NCI-H1417 treated with DMSO at 0.1 percent for 48 hours (cell line): ENCODE measurements at regions not wholly inside any gene's neighbourhood (a gene's known extent, or its start where the extent isn't known, plus 50 kb on each side); places are given as distances from the start of the nearest gene placed in this dataset.

Source experiments
- DNase-seq: peaks from one replicate; lab custom pipeline; 2025; lab: John Stamatoyannopoulos, UW

DNA sequence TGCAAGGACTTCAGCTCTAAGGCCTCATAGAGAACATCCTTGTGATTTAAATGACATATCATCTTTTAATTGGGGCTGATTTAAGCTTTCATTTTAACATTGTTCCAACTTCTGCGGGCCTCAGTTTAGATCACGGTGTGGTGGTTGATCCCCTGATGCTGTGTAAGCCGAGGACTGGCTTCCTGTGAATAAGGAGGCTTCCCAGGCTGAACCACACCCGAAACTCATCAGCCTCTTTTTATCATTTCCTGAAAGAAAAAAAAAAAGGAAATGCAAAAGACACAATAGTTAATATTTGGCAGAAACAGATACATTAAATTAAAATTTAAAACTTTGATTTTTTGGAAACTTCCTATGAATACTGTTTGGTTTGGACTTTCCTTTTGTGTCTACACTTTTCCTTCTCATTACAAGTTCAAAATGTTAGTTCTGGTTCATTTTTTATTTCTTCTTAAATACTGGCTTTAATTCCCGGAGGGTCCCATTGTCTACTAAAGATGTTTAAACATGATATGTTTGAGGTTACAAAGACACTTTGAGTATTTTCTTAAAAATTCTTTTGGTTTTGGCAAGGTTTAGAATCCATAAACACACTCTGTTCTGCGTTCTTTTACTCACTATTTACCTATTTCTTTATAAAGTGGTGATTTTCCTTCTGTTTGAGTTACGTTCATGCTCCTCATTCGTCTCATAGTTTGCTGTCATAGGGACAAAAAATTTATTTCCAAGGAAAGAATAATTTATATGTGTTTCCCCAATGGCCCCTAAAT is 230.0 kb upstream of the SULF2 start:
- DNase-seq: no peak

DNA sequence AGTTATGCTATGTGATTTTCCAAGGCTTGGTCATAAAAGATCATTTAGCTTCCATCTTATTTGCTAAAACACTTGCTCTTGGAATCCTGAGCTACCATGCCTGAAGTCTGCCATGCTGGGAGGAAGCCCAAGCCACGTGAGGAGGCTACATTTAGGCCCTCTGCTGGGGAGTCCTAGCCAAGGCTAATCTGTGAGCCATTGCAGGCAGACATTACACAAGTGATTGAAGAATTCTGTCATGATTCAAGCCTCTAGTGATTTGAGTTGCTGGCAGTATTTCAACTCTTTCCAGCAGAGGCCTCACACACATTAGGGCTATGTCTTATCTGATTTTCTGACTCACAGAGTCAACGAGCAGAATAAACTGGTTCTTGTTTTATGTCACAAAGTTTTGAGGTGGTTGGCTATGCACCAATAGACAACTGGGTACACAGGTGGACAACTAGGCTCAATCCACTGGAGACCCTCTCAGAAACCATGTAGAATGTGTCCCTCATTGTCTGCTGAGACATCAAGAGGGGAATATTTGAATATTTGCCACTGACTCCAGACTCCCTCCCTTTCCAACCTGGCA is 227.2 kb upstream of the SULF2 start:
- no peak for DNase-seq

DNA sequence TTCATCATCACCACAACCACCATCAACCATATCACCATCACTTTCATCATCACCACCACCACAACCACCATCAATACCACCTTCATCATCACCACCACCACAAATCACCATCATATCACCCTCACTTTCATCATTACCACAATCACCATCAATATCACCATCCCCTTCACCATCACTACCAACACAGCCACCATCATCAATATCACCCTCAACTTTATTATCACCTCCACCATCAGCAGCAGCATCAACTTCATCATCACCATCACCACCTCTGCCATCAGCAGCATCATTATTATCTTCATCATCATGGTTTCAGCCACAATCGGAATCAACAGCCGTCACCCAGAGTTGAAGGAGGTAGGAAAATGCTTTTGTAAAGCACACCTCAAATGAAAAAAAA is 225.7 kb upstream of the SULF2 start:
- DNase-seq: no peak

DNA sequence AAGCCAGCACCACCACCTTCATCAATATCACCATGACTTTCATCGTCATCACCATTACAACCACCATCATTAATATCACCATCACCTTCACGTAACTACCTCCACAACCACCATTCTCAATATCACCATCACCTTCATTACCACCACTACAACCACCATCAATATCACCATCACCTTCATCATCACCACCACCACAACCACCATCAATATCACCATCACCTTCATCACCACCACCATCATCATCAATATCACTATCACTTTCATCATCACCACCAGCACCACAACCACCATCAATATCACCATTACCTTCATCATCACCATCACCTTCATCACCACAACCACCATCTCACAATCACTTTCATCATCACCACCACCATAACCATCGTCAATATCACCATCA is 225.3 kb upstream of the SULF2 start:
- DNase-seq: no peak

DNA sequence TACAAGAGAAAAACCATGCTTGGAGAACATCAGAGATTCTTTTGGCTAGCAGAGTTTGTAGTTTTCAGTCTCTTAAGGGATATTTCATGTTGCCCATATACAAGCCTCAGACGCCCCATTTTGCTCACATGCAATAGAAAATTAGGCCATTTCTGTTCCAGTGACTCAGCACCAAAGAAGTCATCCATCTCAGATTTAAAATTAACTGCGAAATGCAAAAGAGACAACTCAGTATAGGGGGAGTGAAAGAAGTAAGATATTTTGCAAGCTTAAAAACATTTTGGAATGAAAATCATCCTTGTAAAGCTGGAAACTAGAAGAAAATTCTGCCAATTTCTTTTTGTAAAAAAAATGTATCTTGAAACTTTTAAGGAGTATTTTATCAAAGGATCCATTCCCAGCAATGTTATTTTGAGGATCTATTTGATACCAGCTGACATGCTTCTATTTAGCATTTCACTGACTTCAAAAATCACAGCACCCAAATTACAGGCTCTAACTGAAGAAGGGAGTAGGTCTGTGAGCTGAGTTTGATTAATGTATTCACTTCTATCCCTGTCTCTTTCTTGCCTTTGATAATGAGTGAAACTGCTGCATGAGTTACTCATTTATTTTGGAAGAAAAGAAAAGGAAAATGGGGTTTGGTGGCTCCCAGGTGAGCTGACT is 223.7 kb upstream of the SULF2 start:
- no peak for DNase-seq

DNA sequence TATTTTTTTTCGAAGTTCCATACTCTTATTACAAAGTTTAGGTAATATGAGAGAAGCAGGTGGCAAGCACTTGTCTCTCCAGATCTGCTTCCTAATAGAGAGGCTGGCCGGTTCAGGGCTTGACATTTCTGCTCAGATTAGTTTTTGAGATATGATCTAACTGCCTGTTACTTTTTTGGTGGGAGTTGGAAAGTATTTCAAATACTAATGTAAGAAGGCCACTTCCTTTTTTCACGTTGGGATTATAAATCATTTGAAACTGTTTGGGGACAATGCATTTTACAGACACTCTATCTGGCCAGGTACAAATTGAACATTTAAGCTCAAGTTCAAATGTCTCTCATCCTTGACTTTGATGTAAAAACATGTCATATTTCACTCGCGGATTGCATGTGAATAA is 222.1 kb upstream of the SULF2 start:
- no peak for DNase-seq

DNA sequence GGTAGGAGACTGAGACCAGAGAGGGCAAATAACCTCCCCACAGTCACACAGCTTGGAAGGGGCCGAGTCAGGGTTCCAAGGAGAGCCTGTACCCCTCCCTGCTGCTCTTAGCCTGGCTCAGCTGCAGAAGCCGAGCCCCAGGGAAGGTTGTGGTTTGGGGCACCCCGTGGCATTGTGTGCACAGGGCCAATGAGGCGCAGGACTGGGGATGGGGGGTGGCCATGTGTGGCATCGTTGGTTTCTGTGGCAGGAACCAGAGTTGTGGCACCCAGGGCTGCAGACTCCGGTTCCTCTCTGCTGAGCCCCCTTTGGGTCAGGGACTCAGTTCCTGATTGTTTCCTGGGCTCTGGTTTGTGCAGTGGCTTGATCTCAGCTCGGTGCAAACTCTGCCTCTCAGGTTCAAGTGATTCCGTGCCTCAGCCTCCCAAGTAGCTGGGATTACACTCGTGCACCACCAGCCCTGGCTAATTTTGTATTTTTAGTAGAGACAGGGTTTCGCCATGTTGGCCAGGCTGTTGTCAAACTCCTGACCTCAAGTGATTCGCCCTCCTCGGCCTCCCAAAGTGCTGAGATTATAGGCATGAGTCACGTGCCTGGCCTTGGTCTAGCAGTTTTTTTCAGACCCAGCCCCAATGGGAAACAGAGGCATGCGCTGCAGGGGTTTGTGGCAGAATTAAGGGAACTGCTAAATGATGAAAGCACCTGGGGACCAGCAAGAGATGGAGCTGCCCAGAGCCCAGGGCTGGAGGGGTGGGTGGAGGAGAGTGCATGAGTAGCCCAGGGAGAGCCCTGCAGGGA is 221.0 kb upstream of the SULF2 start:
- no peak for DNase-seq

DNA sequence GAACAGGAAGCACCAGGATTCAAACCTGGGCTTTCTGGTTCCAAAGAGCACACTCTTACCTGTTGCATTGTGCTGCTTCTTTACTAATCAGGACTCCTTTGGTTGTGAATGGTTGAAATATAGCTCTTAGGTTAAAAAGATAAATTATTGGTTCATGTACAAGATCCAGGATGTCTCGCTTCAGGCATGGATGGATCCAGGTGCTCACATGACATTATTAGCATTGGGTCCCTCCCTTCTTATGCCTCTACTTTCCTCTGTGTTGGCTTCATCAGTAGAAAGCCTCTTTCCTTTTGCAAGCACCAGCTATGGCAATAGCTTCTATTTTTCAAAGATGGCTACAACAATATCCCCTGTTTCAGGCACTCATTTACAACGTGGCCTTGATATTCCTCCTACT is 217.7 kb upstream of the SULF2 start:
- DNase-seq: no peak

DNA sequence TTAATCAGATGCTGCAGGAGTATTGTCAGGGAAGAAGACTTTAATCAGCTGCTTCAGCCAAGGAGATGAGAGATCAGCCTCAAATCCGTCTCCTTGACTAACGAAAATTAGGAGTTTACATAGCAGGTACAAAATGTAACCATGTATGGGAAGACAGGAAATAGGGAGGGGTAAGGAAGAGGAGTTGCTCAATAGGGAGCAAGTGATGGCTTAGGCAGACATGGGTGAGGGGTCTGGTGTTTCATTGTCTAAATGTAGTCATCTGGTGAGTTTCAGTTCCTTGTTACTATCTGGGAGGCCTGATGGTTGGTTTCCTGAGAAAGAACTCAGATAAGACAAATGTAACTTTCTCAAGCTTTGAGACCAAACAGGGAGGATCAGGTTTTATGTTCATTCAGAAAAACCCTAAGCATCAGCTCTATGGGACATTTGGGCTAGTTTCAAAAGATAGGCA is 217.3 kb upstream of the SULF2 start:
- DNase-seq: no peak

DNA sequence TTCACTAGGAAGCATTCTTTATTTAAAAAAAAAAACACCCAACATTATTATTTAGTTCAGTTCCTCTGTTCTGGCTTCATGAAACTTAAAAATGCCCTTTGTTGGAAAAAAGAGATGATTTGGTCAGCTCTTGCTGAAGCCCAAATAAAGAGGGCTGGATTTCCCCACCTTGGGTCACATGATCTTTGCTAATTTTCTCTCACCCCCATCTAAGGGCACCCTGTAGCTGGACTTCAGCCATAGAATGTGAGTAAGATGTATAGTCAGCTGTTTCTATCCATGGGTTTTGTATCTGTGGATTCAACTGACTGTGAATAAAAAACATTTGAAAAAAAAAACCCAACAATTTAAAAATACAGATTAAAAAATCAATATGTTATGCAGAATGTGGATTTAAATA is 213.9 kb upstream of the SULF2 start:
- DNase-seq: no peak

DNA sequence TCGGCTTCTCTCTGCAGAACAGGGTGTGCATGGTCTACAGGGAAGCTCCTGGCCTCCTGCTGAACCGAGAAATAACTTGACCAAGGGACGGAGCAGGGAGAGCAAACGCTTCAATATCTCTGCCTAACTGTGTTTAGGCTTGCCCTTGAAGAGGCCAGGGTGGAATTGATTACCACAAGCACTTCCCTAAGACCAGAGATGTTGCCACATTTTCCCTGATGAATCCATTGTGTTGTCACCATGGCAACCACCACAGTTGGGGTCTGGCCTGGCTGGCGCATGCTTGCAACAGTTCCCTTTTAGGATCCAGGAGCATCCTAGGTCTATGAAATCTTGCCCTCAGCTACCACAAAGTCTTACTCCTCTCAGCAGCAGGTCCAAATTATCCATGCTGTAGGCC is 213.5 kb upstream of the SULF2 start:
- DNase-seq: no peak

DNA sequence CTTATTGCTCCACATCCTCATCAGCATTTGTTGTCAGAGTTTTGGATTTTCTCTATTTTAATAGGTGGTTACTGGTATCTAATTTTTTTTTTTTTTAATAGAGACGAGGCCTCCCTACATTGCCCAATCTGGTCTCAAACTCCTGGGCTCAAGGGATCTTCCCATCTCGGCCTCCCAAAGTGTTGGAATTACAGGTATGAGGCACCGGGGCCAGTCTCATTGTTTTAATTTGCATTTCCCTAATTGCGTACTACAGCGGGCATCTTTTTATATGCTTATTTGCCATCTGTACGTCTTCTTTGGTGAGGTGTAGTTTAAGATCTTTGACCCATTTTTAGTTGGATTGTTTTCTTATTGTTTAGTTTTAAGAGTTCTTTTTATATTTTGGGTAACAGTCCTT is 210.4 kb upstream of the SULF2 start:
- DNase-seq: no peak

DNA sequence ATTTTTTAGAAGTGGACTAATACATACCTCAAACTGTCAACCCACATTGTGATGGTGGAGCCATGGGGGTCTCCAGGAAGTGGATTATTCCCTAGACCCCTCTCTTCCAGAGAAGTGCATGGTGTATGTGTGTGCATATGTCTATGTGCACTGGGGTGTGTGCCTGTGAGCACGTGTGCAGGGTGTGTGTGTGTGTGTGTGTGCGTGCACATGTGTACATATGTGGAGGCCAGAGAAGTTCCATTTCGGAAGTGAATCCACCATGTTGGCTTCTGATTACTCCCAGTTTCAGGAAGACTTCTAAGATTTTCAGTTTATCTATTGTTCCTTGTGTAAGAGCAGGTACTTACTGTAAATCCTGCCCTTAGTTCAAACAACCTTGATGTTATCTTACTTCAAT is 208.5 kb upstream of the SULF2 start:
- no peak for DNase-seq

DNA sequence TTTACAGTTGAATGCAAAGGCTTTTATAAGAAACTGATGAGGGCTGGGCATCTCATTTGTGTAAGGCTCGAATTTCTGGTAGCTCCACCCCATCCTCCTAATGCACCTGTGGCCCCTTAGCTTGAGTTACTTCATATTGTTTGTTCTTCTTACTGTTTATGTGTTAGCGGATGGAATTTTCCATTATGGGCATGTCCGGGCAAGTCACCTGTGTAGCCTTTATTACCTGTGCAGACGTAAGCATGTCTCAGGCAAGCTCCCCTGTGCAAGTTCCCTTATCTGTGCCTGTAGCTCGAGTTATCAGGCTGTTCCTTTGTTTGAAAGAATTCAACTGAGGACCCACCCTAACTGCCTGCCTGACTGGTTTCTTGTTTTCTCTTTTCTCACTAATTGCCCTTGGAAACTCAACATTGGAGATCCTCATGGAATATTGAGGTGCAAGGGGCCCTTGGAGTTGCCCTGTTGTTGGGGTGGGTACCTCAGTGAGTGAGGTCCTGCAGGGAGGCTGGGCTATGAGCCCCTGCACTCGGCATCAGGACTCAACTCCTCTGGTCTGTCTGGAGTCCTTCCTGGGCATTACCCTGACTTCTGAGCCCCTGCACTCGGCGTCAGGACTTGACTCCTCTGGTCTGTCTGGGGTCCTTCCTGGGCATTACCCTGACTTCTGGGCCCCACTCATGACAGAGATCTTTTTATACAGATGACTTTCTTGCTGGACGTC is 207.9 kb upstream of the SULF2 start:
- no peak for DNase-seq

DNA sequence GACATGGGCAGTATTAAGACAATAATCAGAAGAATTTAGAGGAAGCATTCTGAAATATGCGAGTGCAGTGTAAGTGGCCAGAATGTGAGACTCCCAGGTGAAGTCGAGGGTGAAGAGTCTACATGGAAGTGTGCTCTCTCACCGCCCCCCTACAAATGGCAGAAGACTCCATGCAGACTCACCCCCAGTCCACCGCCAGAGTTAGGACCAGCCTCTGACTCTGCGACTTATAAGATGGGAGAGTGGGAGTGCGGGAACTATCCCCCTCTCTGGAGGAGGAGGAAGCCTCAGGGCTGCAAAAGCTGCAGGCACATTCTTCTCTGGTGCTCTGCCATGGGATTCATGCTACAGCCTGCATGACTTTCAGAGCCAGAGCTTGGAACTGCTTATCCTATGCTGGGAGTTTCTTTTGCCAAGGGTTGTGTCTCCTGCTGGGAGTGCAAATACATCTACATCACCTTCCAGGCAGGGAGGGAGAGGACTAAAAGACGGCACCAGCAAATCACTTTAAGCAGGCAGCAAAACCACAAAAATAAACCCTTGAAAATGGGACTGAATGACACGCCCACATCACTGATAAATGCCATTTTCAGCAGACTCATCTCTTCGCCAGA is 206.7 kb upstream of the SULF2 start:
- no peak for DNase-seq

DNA sequence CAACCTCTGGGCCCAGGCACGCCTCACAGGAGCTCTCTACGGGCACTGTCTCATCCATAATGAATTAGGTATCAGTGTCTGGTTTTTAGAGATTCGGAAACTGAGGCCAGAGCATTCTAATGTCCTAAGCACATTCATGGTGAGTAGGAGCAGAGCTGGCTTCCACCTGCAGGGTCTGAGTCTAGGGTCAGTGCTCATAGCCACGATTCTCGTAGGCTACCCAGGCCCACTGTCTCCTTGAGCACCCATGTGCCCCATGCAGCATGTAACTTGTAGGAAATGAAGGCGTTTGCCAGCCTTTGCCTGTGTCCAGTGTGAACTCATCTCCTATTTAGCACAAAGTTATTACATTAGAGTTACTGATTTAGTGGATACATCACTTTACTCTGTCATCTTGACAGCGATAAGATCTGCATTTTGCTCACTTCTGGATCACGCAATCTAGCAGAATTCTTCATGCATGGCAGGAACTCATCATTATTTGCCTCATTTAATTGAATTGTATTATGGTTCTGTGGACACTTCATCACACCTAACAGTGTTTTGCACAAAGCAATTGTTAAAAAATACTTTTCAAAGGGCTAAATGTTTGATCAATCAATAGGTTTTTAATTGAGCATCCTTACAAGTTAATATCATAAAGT is 205.3 kb upstream of the SULF2 start:
- no peak for DNase-seq

DNA sequence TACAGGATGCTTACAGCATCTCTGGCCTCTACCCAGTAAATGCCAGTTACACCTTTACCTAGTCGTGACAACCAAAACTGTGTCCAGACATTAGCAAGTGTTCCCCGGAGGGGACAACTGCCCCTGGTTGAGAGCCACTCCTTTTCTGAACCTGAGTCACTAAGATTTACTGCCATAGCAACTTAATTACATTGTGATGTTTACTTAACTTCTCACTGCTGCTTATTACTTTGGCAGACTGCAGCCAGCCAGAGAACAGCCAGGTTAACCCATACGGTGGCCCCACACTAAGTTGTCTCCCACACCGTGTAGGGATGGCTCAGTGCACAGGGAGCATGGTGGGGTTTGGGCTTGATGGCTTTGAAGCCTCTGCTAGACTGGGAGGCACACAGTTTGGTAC is 204.7 kb upstream of the SULF2 start:
- no peak for DNase-seq

DNA sequence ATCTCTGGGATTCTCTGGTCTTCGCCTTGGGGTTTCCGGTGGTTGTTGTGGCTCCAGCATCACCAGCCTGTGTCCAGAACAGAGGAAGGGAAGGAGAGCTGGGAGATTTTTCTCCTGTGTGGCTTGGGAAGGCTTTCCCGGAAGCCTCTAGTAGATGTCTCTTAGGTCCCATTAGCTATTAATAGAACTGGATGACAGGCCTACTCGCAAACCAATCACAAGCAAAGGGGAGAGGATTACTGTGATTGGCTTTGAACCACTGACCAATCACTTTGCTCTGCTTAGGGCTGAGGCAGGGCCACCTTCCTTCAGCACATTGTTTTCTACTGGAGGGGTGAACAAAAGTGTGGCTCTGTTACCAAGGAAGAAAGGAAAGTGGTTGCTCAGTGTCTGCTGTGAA is 203.4 kb upstream of the SULF2 start:
- no peak for DNase-seq

DNA sequence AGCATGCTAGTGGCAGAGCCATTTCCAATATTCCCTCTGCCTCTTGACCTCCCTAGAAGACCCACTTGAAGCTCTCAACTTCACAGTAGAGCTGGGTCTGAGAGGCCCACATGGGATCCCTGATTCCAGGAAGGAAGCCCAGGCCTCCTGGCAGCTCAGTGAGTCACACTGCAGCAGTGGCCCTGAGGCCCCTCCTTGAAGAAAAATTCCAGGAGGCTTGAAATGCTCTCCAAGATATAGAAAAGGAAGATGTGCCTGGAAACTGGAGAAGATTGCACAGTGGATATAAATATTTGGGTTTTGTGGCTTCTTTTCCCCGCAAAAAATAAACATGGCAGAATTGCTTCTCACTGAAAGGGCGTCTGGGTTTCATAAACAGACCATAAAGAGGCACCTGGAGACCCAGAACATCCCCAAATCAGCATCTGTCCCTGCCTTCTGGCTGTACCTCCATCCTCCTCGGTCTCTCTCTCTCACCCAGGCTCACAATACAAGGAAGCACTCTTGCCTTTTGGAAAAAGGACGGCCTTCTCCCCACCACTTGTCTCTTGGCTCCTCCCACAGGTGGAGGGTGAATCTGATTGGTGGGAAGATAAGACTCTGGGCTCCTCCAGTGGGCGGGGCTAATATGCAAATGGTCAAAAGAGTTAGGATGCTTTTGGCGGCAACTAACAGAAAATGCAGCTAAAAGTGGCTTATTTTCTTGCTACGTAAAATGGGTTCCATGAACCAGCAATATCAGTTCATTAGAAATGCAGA is 200.0 kb upstream of the SULF2 start:
- no peak for DNase-seq

DNA sequence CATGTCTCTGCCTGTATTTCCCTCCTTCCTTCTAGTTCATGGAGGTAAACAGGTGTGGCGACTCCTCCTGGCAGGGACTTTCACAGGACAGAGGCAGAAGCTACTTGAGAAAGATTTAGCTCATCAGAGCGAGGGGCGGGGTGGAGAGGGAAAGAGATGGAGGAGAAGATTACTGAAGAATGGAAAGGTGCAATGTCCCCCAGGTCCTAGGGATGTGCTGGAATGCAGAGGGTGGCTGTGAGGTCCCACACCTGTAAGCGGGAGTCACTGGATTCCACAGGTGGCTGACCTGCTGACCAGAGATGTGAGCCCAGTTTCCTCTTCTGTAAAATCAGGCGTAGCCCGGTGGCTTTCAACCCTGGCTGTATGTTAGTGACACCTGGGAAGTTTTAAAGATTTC is 199.2 kb upstream of the SULF2 start:
- no peak for DNase-seq
